ENCODE measurements at regions not wholly inside any gene's neighbourhood (a gene's known extent, or its start where the extent isn't known, plus 50 kb on each side); places are given as distances from the start of the nearest gene placed in this dataset.

DNA sequence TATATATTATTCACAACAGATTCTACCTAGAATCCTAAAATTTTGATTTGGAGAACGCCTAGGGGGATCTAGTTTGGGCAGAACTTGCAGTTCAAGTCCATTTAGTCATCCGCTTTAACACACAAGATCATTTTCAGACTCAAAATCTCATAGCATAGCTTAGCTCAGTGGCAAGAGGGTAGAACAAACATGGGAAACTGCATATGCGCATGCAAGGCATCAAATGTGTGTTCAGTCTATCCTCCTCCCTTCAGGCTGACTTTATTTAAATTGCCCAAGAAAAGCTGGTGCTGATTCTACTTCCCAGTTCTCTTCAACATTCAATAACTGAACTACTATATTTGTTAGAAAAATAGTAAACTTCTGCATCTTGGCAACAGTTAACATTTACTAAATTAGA lies 79.6 kb upstream of the NRXN1 start:
- DNase-seq (ENCODE audit: low spot score), result no peak

DNA sequence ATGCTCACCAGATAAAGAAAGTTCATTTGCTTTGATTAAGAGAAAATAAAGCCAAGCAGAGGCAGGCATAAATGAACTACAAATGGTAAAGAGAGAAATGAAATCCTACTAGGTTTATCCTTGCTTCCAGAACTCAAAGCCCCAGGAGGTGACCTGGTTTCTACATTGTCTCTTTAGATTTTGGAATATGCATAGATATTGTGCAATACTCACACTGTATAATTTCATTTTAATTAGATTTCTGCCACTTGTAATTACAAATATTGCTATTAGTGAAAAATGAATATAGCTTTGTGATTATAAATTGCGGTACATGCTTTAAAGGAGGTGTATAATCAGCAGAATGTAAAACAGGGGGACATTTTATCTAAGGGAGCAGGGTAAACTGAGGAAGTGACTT lies 76.9 kb upstream of the NRXN1 start:
- no peak for DNase-seq (ENCODE audit: low spot score)

- no peak for DNase-seq (ENCODE audit: low spot score)
Measured at GRCh38 chr2:51107841-51108240, 75.9 kb upstream of the NRXN1 start.

GRCh38 chr2:51105811-51106210 lies 73.9 kb upstream of the NRXN1 start:
- DNase-seq (ENCODE audit: low spot score), result no peak

DNA sequence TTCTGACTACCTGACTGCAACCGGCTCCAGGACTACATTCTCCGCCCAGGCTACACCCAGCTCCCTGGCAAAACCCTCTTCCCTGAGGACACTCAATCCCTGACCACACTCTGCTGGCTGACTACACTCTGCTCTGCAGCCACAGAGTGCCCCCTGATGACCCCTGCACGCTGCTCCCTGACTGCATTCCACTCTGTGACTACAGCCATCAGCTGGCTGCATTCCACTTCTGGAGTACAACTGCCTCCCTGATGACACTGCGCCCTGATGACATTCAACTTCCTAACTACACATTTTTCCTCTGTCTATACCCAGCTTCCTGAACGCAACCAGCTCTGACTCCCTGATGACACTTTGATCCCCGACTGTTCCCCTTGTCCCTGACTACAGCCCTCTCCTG lies 71.3 kb upstream of the NRXN1 start:
- peak; percentile 5 for DNase-seq (ENCODE audit: low spot score)

DNA sequence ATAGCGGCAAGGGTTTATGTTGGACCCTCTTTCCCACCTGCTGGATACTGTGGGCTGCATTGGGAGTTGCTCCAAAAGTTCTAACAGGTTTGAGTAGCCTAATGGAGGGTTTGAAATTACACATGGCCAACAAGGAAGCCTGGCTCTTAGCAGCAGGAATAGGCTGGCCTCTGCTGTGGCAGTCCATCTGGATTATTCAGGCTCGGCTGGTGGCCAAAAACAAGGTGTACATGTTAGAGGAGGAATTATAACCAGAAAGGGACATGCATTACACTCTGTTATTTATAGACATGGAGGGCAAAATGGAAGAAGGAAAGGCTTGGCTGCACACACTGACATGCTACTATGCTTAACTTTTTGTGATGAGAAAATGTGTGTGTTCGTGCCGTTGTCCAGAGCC lies 61.1 kb upstream of the NRXN1 start:
- no peak for DNase-seq (ENCODE audit: low spot score)

GRCh38 chr2:51085420-51086068 lies 53.6 kb upstream of the NRXN1 start:
- DNase-seq (ENCODE audit: low spot score), result no peak

DNA sequence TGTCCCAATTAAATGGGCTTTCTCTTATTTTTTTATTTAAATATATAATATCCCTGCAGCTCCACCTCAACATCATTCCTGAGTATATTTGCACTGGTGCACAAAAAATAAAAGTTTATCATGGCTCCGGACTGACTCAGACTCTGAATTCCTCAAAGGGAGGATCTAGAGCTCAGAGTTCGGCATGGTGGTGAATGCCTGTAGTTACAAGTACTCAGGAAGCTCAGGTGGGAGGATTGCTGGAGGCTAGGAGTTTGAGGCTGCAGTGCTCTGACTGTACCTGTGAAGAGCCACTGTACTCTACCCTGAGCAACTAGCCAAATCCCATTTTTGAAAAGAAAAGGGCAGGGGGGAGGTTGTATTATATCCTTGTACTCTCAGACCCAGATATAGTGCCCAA lies 52.8 kb upstream of the NRXN1 start:
- peak; percentile 6 for DNase-seq (ENCODE audit: low spot score)

Data from RKO (cell line).